DOHH2 (cell line): ENCODE measurements at regions not wholly inside any gene's neighbourhood (a gene's known extent, or its start where the extent isn't known, plus 50 kb on each side); places are given as distances from the start of the nearest gene placed in this dataset.

Experiments
- EZH2phosphoT487 ChIP-seq: fragments of 200-600 bp; sonication (generic); IDR thresholded peaks from 2 replicates; pipeline ENCODE4 v1.6.1; 2017; ENCODE audit warnings: borderline replicate concordance, mild to moderate bottlenecking, antibody characterized with exemption, low read length, moderate library complexity, mixed read lengths
- TF ChIP-seq, protein P1 (sequence below): fragments of 200-600 bp; sonication (generic); IDR thresholded peaks from one replicate; pipeline ENCODE4 v1.5.1; 2014; ENCODE audit warnings: antibody characterized with exemption, mild to moderate bottlenecking, low read depth, low read length; ENCODE audit not compliant: poor library complexity, severe bottlenecking

DNA sequence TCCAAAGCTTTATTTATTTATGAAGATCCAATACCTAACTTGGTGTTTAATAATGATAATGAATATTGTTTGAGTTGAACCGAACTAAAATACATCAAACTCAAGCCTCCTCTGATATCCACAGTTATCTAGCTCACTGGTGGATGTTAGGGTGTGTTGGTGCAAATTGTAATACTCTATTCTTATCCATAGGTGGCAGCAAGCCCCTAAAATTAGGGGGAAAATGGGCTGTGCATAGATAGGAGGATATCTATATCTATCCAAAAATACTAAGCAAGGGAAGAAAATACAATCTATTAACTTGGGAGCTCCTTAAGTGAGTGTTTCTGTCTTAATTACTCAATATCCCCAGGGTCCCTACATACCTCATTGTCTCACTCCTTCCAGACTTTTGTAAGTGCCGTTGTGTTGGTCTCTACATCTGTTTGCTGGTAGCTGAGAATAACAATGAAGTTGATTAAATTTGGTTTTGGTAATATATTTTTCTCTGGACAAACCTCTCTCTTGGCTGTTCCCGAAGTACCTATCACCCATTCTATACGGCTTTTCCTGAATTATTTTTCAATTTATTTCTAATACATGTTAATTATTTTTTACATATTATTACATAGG, 55.0 kb upstream of the VWDE start:
- TF ChIP-seq, protein P1, sequence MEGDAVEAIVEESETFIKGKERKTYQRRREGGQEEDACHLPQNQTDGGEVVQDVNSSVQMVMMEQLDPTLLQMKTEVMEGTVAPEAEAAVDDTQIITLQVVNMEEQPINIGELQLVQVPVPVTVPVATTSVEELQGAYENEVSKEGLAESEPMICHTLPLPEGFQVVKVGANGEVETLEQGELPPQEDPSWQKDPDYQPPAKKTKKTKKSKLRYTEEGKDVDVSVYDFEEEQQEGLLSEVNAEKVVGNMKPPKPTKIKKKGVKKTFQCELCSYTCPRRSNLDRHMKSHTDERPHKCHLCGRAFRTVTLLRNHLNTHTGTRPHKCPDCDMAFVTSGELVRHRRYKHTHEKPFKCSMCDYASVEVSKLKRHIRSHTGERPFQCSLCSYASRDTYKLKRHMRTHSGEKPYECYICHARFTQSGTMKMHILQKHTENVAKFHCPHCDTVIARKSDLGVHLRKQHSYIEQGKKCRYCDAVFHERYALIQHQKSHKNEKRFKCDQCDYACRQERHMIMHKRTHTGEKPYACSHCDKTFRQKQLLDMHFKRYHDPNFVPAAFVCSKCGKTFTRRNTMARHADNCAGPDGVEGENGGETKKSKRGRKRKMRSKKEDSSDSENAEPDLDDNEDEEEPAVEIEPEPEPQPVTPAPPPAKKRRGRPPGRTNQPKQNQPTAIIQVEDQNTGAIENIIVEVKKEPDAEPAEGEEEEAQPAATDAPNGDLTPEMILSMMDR = peak; percentile 78
- TF ChIP-seq EZH2phosphoT487 = no peak
